ENCODE measurements at regions not wholly inside any gene's neighbourhood (a gene's known extent, or its start where the extent isn't known, plus 50 kb on each side); places are given as distances from the start of the nearest gene placed in this dataset.

- Histone ChIP-seq H3K9ac (ENCODE audit: low read length) (no peak overlapping the region), H4K20me1 (ENCODE audit: low read length) (no peaks in the 10 kb centered on the region)
These were observed 177.7 kb downstream of the NHLRC3 start for GRCh38 chr13:39215971-39216370.

GRCh38 chr13:39217471-39217870 lies 179.2 kb downstream of the NHLRC3 start:
- POLR2A ChIA-PET (ENCODE audit: unreplicated experiment), result no interaction called here
- CTCF ChIA-PET, result no interaction called here
- TF ChIP-seq CTCF (conservative IDR thresholded peaks at IDR 0.05; ENCODE audit: low read depth, low read length) (no peak), EZH2phosphoT487 (IDR thresholded peaks at IDR 0.05; ENCODE audit: borderline replicate concordance, low read length) (no peak), EZH2 (IDR thresholded peaks at IDR 0.05; ENCODE audit: low read length, unreplicated experiment) (no peak)
- intact Hi-C loops (cut with micrococcal nuclease), result no loop called here
- H3K27ac ChIP-seq (ENCODE audit: low read length), result no peak overlapping the region
- no peaks in the 10 kb centered on the region for H3K9me3 ChIP-seq (ENCODE audit: low read length)
- no peak for DNase-seq
- no peaks in the 10 kb centered on the region for H3K9me2 ChIP-seq (replicated peaks; ENCODE audit: low read length)
- H3K36me3 ChIP-seq (ENCODE audit: low read depth, low read length), result no peaks in the 10 kb centered on the region
- no peak overlapping the region for H3K9ac ChIP-seq (ENCODE audit: low read length)
- no peaks in the 10 kb centered on the region for H3F3A ChIP-seq (ENCODE audit: low read length, unreplicated experiment)
- ATAC-seq, result no peak
- peaks cover 4% of the 10 kb centered on the region; the same call in 1 of the 2 replicates for H3K27me3 ChIP-seq (ENCODE audit: low read length)
- no TSS peak for BruUV-seq (replicated peaks)
- H2AFZ ChIP-seq (ENCODE audit: low read length), result no peak overlapping the region
- no peak overlapping the region for H3K4me3 ChIP-seq (ENCODE audit: low read length)
- no peaks in the 10 kb centered on the region for H4K20me1 ChIP-seq (ENCODE audit: low read length)
- H3K4me2 ChIP-seq (ENCODE audit: low read length), result no peak overlapping the region
- no peaks in the 10 kb centered on the region for H3K79me2 ChIP-seq (ENCODE audit: low read length)
- no peaks in the 10 kb centered on the region for H3K4me1 ChIP-seq (ENCODE audit: insufficient read depth, low read length)

More at GRCh38 chr13:39215971-39216370, 177.7 kb downstream of the NHLRC3 start:
- Histone ChIP-seq H3K79me2 (ENCODE audit: low read length) (no peaks in the 10 kb centered on the region), H2AFZ (ENCODE audit: low read length) (no peak overlapping the region), H3K4me3 (ENCODE audit: low read length) (no peak overlapping the region), H3K4me1 (ENCODE audit: insufficient read depth, low read length) (no peaks in the 10 kb centered on the region), H3K9me2 (replicated peaks; ENCODE audit: low read length) (no peaks in the 10 kb centered on the region), H3K27me3 (ENCODE audit: low read length) (peaks cover 4% of the 10 kb centered on the region; the same call in 1 of the 2 replicates), H3K9me3 (ENCODE audit: low read length) (no peaks in the 10 kb centered on the region), H3F3A (ENCODE audit: low read length, unreplicated experiment) (no peaks in the 10 kb centered on the region), H3K27ac (ENCODE audit: low read length) (no peak overlapping the region), H3K4me2 (ENCODE audit: low read length) (no peak overlapping the region), H3K36me3 (ENCODE audit: low read depth, low read length) (no peaks in the 10 kb centered on the region)
- no peak for DNase-seq
- CTCF ChIA-PET, result no interaction called here
- POLR2A ChIA-PET (ENCODE audit: unreplicated experiment), result no interaction called here
- TF ChIP-seq EZH2phosphoT487 (IDR thresholded peaks at IDR 0.05; ENCODE audit: borderline replicate concordance, low read length), result no peak
- no peak for TF ChIP-seq EZH2 (IDR thresholded peaks at IDR 0.05; ENCODE audit: low read length, unreplicated experiment)
- no peak for TF ChIP-seq CTCF (conservative IDR thresholded peaks at IDR 0.05; ENCODE audit: low read depth, low read length)
- no TSS peak for BruUV-seq (replicated peaks)
- intact Hi-C loops (cut with micrococcal nuclease), result no loop called here
- no peak for ATAC-seq

GRCh38 chr13:39224671-39225240 lies 186.5 kb downstream of the NHLRC3 start:
- Histone ChIP-seq H3F3A (ENCODE audit: low read length, unreplicated experiment) (no peaks in the 10 kb centered on the region), H2AFZ (ENCODE audit: low read length) (no peak overlapping the region), H3K9me2 (replicated peaks; ENCODE audit: low read length) (no peaks in the 10 kb centered on the region), H3K79me2 (ENCODE audit: low read length) (no peaks in the 10 kb centered on the region), H4K20me1 (ENCODE audit: low read length) (no peaks in the 10 kb centered on the region), H3K27ac (ENCODE audit: low read length) (no peak overlapping the region), H3K36me3 (ENCODE audit: low read depth, low read length) (no peaks in the 10 kb centered on the region), H3K4me3 (ENCODE audit: low read length) (no peak overlapping the region), H3K4me1 (ENCODE audit: insufficient read depth, low read length) (peaks cover 8% of the 10 kb centered on the region; the same call in 1 of the 2 replicates), H3K27me3 (ENCODE audit: low read length) (peaks cover 13% of the 10 kb centered on the region; the same call in 1 of the 2 replicates), H3K9ac (ENCODE audit: low read length) (no peak overlapping the region), H3K4me2 (ENCODE audit: low read length) (no peak overlapping the region), H3K9me3 (ENCODE audit: low read length) (no peaks in the 10 kb centered on the region)
- DNase-seq (peak; percentile 74), ATAC-seq (peak; percentile 82)
- BruUV-seq (replicated peaks), result no TSS peak
- ChIA-PET POLR2A (ENCODE audit: unreplicated experiment) (no interaction called here), CTCF (no interaction called here)
- intact Hi-C loops (cut with micrococcal nuclease), result no loop called here
- no peak for TF ChIP-seq EZH2 (IDR thresholded peaks at IDR 0.05; ENCODE audit: low read length, unreplicated experiment)
